ENCODE measurements at regions not wholly inside any gene's neighbourhood (a gene's known extent, or its start where the extent isn't known, plus 50 kb on each side); places are given as distances from the start of the nearest gene placed in this dataset.
"Not testable (repeated sequence)": the region's sequence is repeated elsewhere in the genome, so short reads cannot be mapped to it uniquely, and the experiment has no call there.

GRCh38 chr1:222905151-222905550 is 90.3 kb downstream of the DISP1 start (continued):
- TF ChIP-seq SNAPC5 (CRISPR knock-in tag; IDR thresholded peaks at IDR 0.05) = no peak
- TF ChIP-seq CBX5 (IDR thresholded peaks at IDR 0.05; ENCODE audit: borderline replicate concordance, low read depth) = no peak

GRCh38 chr1:222906271-222906739 is 91.5 kb downstream of the DISP1 start:
- peak; percentile 71 for ATAC-seq
- H3K36me3 ChIP-seq (ENCODE audit: control insufficient read depth, insufficient read depth, low read length); intact Hi-C loops (cut with micrococcal nuclease); in situ Hi-C loops (cut with MboI); H3K27me3 ChIP-seq (ENCODE audit: control insufficient read depth in 2 of 2, insufficient read depth in 2 of 2, low read length in 2 of 2); H3K9me1 ChIP-seq (ENCODE audit: control insufficient read depth, insufficient read depth, low read length); FAIRE-seq; POLR2A ChIA-PET; H3K4me1 ChIP-seq (replicated peaks in 1 of 2; ENCODE audit: control insufficient read depth in 2 of 2, insufficient read depth in 2 of 2, low read length in 2 of 2); H3K79me2 ChIP-seq (ENCODE audit: control insufficient read depth, insufficient read depth, low read length); H3K4me3 ChIP-seq; H3K9me3 ChIP-seq (replicated peaks; ENCODE audit: control insufficient read depth, insufficient read depth, low read depth, low read length); BruUV-seq (replicated peaks); H4K20me1 ChIP-seq (replicated peaks; ENCODE audit: control insufficient read depth, insufficient read depth, low read length): not testable (repeated sequence)
- peak overlapping the region; percentile 85 for H2AFZ ChIP-seq (ENCODE audit: low read depth, low read length)
- 0 out of 2 replicates have a peak overlapping the region, but pooled peaks have one; percentile 16 for H3K4me2 ChIP-seq (ENCODE audit: insufficient read depth, low read length)
- H3K27ac ChIP-seq (ENCODE audit: extremely low read depth, low read depth, low read length) = peak overlapping the region; percentile 60; the same call in 1 of the 3 replicates
- peak overlapping the region in 1 of 2 experiments; percentile 32; a peak in 1 of 4 replicates for H3K9ac ChIP-seq (ENCODE audit: insufficient read depth in 1 of 2, low read depth in 2 of 2, low read length in 2 of 2)
- DNase-seq (ENCODE audit: extremely low read depth in 1 of 4, low spot score in 3 of 4) = peak in 1 of 4 experiments; percentile 36
- WGBS (ENCODE audit: insufficient coverage, low coverage, missing lambda C conversion rate) = 8% methylated on average over 11 of the region's 11 CpGs
- CTCF ChIA-PET (ENCODE audit: low intra/inter-chr PET ratio) = interaction anchor here (0.7 kb wide), 1 partner anchor 1643 kb away, joined by 3 read pairs; no protein-coding TSS in a partner anchor
- TF ChIP-seq ZNF668 (CRISPR knock-in tag; IDR thresholded peaks at IDR 0.05) = peak; percentile 94
- 0 out of 2 replicates have a peak, but pooled peaks have one; percentile 62 for TF ChIP-seq ZFP1 (CRISPR knock-in tag; IDR thresholded peaks at IDR 0.05)
- TF ChIP-seq TEAD2 (tag; IDR thresholded peaks at IDR 0.05) = peak; percentile 82
- TF ChIP-seq ZNF311 (CRISPR knock-in tag; IDR thresholded peaks at IDR 0.05) = peak; percentile 91; the same call in 1 of the 2 replicates
- 0 out of 2 replicates have a peak, but pooled peaks have one; percentile 20 for TF ChIP-seq NR2C1 (IDR thresholded peaks at IDR 0.05)
- TF ChIP-seq NR2C1 (tag; IDR thresholded peaks at IDR 0.05) = peak; percentile 83
- 0 out of 2 replicates have a peak, but pooled peaks have one; percentile 35 for TF ChIP-seq KLF13 (tag; IDR thresholded peaks at IDR 0.05; ENCODE audit: borderline replicate concordance, low read depth)
- TF ChIP-seq ERF (CRISPR knock-in tag; IDR thresholded peaks at IDR 0.05) = peak; percentile 95
- TF ChIP-seq ZBTB9 (CRISPR knock-in tag; IDR thresholded peaks at IDR 0.05) = peak; percentile 97
- TF ChIP-seq ZFPM2 (CRISPR knock-in tag; IDR thresholded peaks at IDR 0.05) = peak; percentile 45; the same call in 1 of the 2 replicates
- peak; percentile 77; the same call in 1 of the 2 replicates for TF ChIP-seq ZNF75A (CRISPR knock-in tag; IDR thresholded peaks at IDR 0.05)
- peak; percentile 91 for TF ChIP-seq HIVEP1 (CRISPR knock-in tag; IDR thresholded peaks at IDR 0.05)
- TF ChIP-seq ZNF79 (CRISPR knock-in tag; IDR thresholded peaks at IDR 0.05; ENCODE audit: low read depth) = peak; percentile 93
- peak; percentile 87; the same call in 1 of the 2 replicates for TF ChIP-seq THRB (CRISPR knock-in tag; conservative IDR thresholded peaks at IDR 0.05)
- TF ChIP-seq ZNF584 (CRISPR knock-in tag; IDR thresholded peaks at IDR 0.05; ENCODE audit: low read depth) = peak; percentile 95
- TF ChIP-seq ZNF766 (CRISPR knock-in tag; conservative IDR thresholded peaks at IDR 0.05) = peak; percentile 97
- TF ChIP-seq MECOM (CRISPR knock-in tag; IDR thresholded peaks at IDR 0.05) = peak; percentile 91
- TF ChIP-seq NR4A1 (CRISPR knock-in tag; IDR thresholded peaks at IDR 0.05) = peak; percentile 95; the same call in 1 of the 2 replicates
- TF ChIP-seq NR4A1 (tag; IDR thresholded peaks at IDR 0.05) = peak; percentile 99
- peak; percentile 66; the same call in 1 of the 2 replicates for TF ChIP-seq ZNF354B (CRISPR knock-in tag; IDR thresholded peaks at IDR 0.05)
